NCI-H1417 (cell line): ENCODE measurements at regions not wholly inside any gene's neighbourhood (a gene's known extent, or its start where the extent isn't known, plus 50 kb on each side); places are given as distances from the start of the nearest gene placed in this dataset.
A peak's percentile ranks its signal among the peaks of the same experiment; 100 is the strongest.

Experiments
- DNase-seq, 3 experiments: peaks; one replicate each; lab custom pipeline; 2025; lab: John Stamatoyannopoulos, UW

- DNase-seq: peak; percentile 61 to 82 (median 63)
Measured at GRCh38 chr14:104370256-104370870, 209.2 kb upstream of the C14orf180 start.

- no peak for DNase-seq
Measured at GRCh38 chr14:104371031-104371430, 208.5 kb upstream of the C14orf180 start.

GRCh38 chr14:104371917-104372316 lies 207.6 kb upstream of the C14orf180 start:
- no peak for DNase-seq

GRCh38 chr14:104372390-104373054 lies 207.0 kb upstream of the C14orf180 start:
- peak in 1 of 3 experiments; percentile 41 for DNase-seq

GRCh38 chr14:104373055-104373854 lies 206.3 kb upstream of the C14orf180 start:
- peak; percentile 63 to 98 (median 90) for DNase-seq

GRCh38 chr14:104373855-104374717 lies 205.5 kb upstream of the C14orf180 start:
- peak in 2 of 3 experiments; percentile 21 to 44 for DNase-seq

GRCh38 chr14:104374718-104375080 lies 204.9 kb upstream of the C14orf180 start:
- DNase-seq: no peak

- DNase-seq: no peak
Measured at GRCh38 chr14:104375551-104376201, 203.9 kb upstream of the C14orf180 start.

GRCh38 chr14:104376202-104377140 lies 203.1 kb upstream of the C14orf180 start:
- no peak for DNase-seq

- no peak for DNase-seq
Measured at GRCh38 chr14:104377256-104377655, 202.3 kb upstream of the C14orf180 start.

- peak in 2 of 3 experiments; percentile 69 to 86 for DNase-seq
Measured at GRCh38 chr14:104378698-104379113, 200.9 kb upstream of the C14orf180 start.

- no peak for DNase-seq
Measured at GRCh38 chr14:104382361-104383087, 197.0 kb upstream of the C14orf180 start.

GRCh38 chr14:104383088-104383995 lies 196.2 kb upstream of the C14orf180 start:
- DNase-seq: peak in 2 of 3 experiments; percentile 79 to 92

GRCh38 chr14:104383996-104384775 lies 195.4 kb upstream of the C14orf180 start:
- DNase-seq: peak in 2 of 3 experiments; percentile 79 to 92

GRCh38 chr14:104384776-104385071 lies 194.8 kb upstream of the C14orf180 start:
- DNase-seq: no peak

- DNase-seq: peak in 1 of 3 experiments; percentile 28
Measured at GRCh38 chr14:104385111-104385510, 194.5 kb upstream of the C14orf180 start.

- no peak for DNase-seq
Measured at GRCh38 chr14:104385531-104386101, 193.9 kb upstream of the C14orf180 start.
